NB4 (cell line): ENCODE measurements at regions not wholly inside any gene's neighbourhood (a gene's known extent, or its start where the extent isn't known, plus 50 kb on each side); places are given as distances from the start of the nearest gene placed in this dataset.

Experiments
- DNase-seq: peaks from one replicate; pipeline ENCODE4 v3.0.0; 2010; ENCODE audit warnings: low read depth
- H3K4me3 ChIP-seq: one replicate; pipeline ENCODE4 v1.5.1; 2011; ENCODE audit warnings: mild to moderate bottlenecking, low read depth, low read length, moderate library complexity
- MAX ChIP-seq: IDR thresholded peaks from 2 replicates; pipeline ENCODE4 v1.6.1; 2011; ENCODE audit warnings: low read depth, low read length
- MYC ChIP-seq: IDR thresholded peaks from 2 replicates; pipeline ENCODE4 v1.6.1; 2011; ENCODE audit warnings: low read depth, low read length
- POLR2A ChIP-seq: IDR thresholded peaks from 2 replicates; pipeline ENCODE4 v1.6.1; 2011; ENCODE audit warnings: mild to moderate bottlenecking; ENCODE audit not compliant: insufficient read length; ENCODE audit errors: extremely low read depth
- TF ChIP-seq, protein P1 (sequence below): IDR thresholded peaks from one replicate; pipeline ENCODE4 v1.5.1; 2012; ENCODE audit warnings: low read depth, low read length

GRCh38 chr2:14557111-14557510 is 75.4 kb upstream of the LRATD1 start:
- no peak for TF ChIP-seq POLR2A
- no peak for TF ChIP-seq MAX
- TF ChIP-seq, protein P1, sequence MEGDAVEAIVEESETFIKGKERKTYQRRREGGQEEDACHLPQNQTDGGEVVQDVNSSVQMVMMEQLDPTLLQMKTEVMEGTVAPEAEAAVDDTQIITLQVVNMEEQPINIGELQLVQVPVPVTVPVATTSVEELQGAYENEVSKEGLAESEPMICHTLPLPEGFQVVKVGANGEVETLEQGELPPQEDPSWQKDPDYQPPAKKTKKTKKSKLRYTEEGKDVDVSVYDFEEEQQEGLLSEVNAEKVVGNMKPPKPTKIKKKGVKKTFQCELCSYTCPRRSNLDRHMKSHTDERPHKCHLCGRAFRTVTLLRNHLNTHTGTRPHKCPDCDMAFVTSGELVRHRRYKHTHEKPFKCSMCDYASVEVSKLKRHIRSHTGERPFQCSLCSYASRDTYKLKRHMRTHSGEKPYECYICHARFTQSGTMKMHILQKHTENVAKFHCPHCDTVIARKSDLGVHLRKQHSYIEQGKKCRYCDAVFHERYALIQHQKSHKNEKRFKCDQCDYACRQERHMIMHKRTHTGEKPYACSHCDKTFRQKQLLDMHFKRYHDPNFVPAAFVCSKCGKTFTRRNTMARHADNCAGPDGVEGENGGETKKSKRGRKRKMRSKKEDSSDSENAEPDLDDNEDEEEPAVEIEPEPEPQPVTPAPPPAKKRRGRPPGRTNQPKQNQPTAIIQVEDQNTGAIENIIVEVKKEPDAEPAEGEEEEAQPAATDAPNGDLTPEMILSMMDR = no peak
- no peak for TF ChIP-seq MYC
- no peak for DNase-seq
- H3K4me3 ChIP-seq = no peak overlapping the region

- no peak for DNase-seq
- no peak for TF ChIP-seq POLR2A
- TF ChIP-seq, protein P1 = no peak
- TF ChIP-seq MAX = no peak
Observed at GRCh38 chr2:14557916-14558315, 74.6 kb upstream of the LRATD1 start.

DNA sequence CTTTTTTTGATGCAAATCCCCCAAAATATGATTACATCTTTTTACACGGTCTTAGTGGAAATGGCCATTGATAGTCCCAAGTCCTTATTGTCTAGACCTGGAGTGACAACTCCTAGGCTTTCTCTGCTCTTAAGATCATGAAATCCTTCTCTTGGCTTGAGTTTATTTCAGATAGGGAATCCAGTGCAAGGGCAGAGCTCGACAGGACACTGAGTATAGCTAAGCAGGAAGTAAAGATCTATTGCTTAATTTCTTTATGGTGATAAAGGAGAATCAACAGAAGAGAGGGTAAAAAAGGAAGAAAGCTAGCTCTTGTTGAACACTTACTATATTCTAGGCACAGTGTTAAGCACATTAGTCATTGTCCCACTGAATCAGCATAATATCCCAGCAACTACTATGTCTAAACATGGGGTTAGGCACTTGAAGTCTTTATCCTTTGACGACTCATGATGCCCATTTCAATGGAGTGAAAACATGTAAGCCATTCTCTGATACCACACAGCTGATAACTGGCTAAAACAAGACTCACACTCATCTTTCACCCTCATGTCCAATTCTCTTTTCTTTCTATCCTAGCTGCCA is 74.1 kb upstream of the LRATD1 start:
- TF ChIP-seq MAX = no peak
- TF ChIP-seq POLR2A = no peak
- TF ChIP-seq, protein P1 = no peak
- no peak for TF ChIP-seq MYC
- DNase-seq = no peak
- no peak overlapping the region for H3K4me3 ChIP-seq

More at GRCh38 chr2:14557916-14558315, 74.6 kb upstream of the LRATD1 start:
- no peak overlapping the region for H3K4me3 ChIP-seq

- H3K4me3 ChIP-seq = no peak overlapping the region
- TF ChIP-seq MAX = no peak
- no peak for TF ChIP-seq POLR2A
- no peak for TF ChIP-seq MYC
- TF ChIP-seq, protein P1 = no peak
- no peak for DNase-seq
Observed at GRCh38 chr2:14560716-14561115, 71.8 kb upstream of the LRATD1 start.

GRCh38 chr2:14563324-14563723 is 69.2 kb upstream of the LRATD1 start:
- no peak overlapping the region for H3K4me3 ChIP-seq

More at GRCh38 chr2:14563324-14563723, 69.2 kb upstream of the LRATD1 start:
- no peak for DNase-seq
- no peak for TF ChIP-seq MAX
- TF ChIP-seq MYC = no peak
- TF ChIP-seq, protein P1 = no peak
- no peak for TF ChIP-seq POLR2A
